GM23338 (cell line): ENCODE measurements at regions not wholly inside any gene's neighbourhood (a gene's known extent, or its start where the extent isn't known, plus 50 kb on each side); places are given as distances from the start of the nearest gene placed in this dataset.

ENCODE experiments used
- ATAC-seq: fragments of 200-7000 bp; cut with Tn5 transposase; 3 replicates; pipeline ENCODE4 v1.9.1; 2020
- DNase-seq: peaks from one replicate; pipeline ENCODE4 v3.0.0-alpha.2; 2015; ENCODE audit warnings: low spot score
- H2AFZ ChIP-seq: fragments of 200-600 bp; sonication (generic); 2 replicates; pipeline ENCODE4 v1.8.0; 2016; ENCODE audit warnings: antibody characterized with exemption, mild to moderate bottlenecking, moderate library complexity
- H3F3A ChIP-seq: fragments of 200-600 bp; sonication (generic); replicated peaks from 2 replicates; pipeline ENCODE4 v1.8.0; 2017; ENCODE audit warnings: antibody characterized with exemption, mixed run types, low read depth
- H3K27ac ChIP-seq: fragments of 200-600 bp; sonication (generic); 2 replicates; pipeline ENCODE4 v1.6.1; 2016; ENCODE audit warnings: low read depth
- H3K27me3 ChIP-seq: fragments of 200-600 bp; sonication (generic); 2 replicates; pipeline ENCODE4 v1.8.0; 2016; ENCODE audit warnings: mild to moderate bottlenecking, mixed run types, moderate library complexity; ENCODE audit not compliant: insufficient read depth
- H3K36me3 ChIP-seq: fragments of 200-600 bp; sonication (generic); 2 replicates; pipeline ENCODE4 v1.8.0; 2016; ENCODE audit warnings: mild to moderate bottlenecking; ENCODE audit not compliant: insufficient read depth
- H3K4me1 ChIP-seq: fragments of 200-600 bp; sonication (generic); 2 replicates; pipeline ENCODE4 v1.8.0; 2016; ENCODE audit warnings: mild to moderate bottlenecking, moderate library complexity; ENCODE audit not compliant: insufficient read depth
- H3K4me2 ChIP-seq: fragments of 200-600 bp; sonication (generic); 2 replicates; pipeline ENCODE4 v1.7.1; 2017; ENCODE audit warnings: mixed run types
- H3K4me3 ChIP-seq: fragments of 200-600 bp; sonication (generic); 2 replicates; pipeline ENCODE4 v1.6.1; 2016; ENCODE audit warnings: mixed run types
- H3K79me2 ChIP-seq: fragments of 200-600 bp; sonication (generic); replicated peaks from 2 replicates; pipeline ENCODE4 v1.8.0; 2017; ENCODE audit warnings: mild to moderate bottlenecking; ENCODE audit not compliant: insufficient read depth
- H3K9me2 ChIP-seq: fragments of 200-600 bp; sonication (generic); 2 replicates; pipeline ENCODE4 v1.8.0; 2017; ENCODE audit not compliant: insufficient read depth
- H4K20me1 ChIP-seq: fragments of 200-600 bp; sonication (generic); replicated peaks from 2 replicates; pipeline ENCODE4 v1.8.0; 2017; ENCODE audit warnings: mild to moderate bottlenecking; ENCODE audit not compliant: insufficient read depth
- H3K27ac Mint-ChIP-seq: 2 replicates; pipeline ENCODE4 v1.8.0; 2020; ENCODE audit warnings: inconsistent platforms, mild to moderate bottlenecking, moderate library complexity, mixed read lengths
- H3K27me3 Mint-ChIP-seq: 3 replicates; pipeline ENCODE4 v1.8.0; 2022; ENCODE audit warnings: low read depth, mild to moderate bottlenecking, moderate library complexity, mixed read lengths, inconsistent platforms; ENCODE audit not compliant: insufficient read depth, poor library complexity
- H3K36me3 Mint-ChIP-seq: 3 replicates; pipeline ENCODE4 v1.8.0; 2021; ENCODE audit warnings: low read depth, mild to moderate bottlenecking, inconsistent platforms, moderate library complexity, mixed read lengths
- H3K4me1 Mint-ChIP-seq: 3 replicates; pipeline ENCODE4 v1.8.0; 2020; ENCODE audit warnings: mild to moderate bottlenecking, inconsistent platforms, mixed read lengths
- H3K4me3 Mint-ChIP-seq: 3 replicates; pipeline ENCODE4 v1.8.0; 2021; ENCODE audit warnings: moderate library complexity, mild to moderate bottlenecking, inconsistent platforms, mixed read lengths
- H3K9me3 Mint-ChIP-seq: 3 replicates; pipeline ENCODE4 v1.8.0; 2020; ENCODE audit warnings: moderate library complexity, mild to moderate bottlenecking, inconsistent platforms, mixed read lengths
- CTCF ChIP-seq, 2 experiments: fragments of 200-600 bp in 1 of 2; sonication (generic) in 1 of 2; conservative IDR thresholded peaks; 2 replicates each; pipeline versions ENCODE4 v1.5.1 to v1.6.1; 2016 to 2017; ENCODE audit warnings: antibody characterized with exemption in 2 of 2, low read depth in 2 of 2, mild to moderate bottlenecking in 2 of 2, moderate library complexity in 1 of 2
- ETS1 ChIP-seq: IDR thresholded peaks from 2 replicates; pipeline ENCODE4 v1.6.1; 2016; ENCODE audit warnings: antibody characterized with exemption
- EZH2phosphoT487 ChIP-seq: fragments of 200-600 bp; sonication (generic); IDR thresholded peaks from one replicate; pipeline ENCODE4 v1.8.1; 2018; ENCODE audit warnings: antibody characterized with exemption; ENCODE audit not compliant: unreplicated experiment
- JUNB ChIP-seq: IDR thresholded peaks from one replicate; pipeline ENCODE4 v1.6.1; 2016; ENCODE audit warnings: antibody characterized with exemption; ENCODE audit not compliant: unreplicated experiment
- REST ChIP-seq: IDR thresholded peaks from one replicate; pipeline ENCODE4 v1.6.1; 2018; ENCODE audit warnings: antibody characterized with exemption; ENCODE audit not compliant: unreplicated experiment
- ZNF114 ChIP-seq: fragments of 250-450 bp; sonication (Bioruptor Pico); IDR thresholded peaks from 2 replicates; pipeline ENCODE4 v1.5.0; 2020; ENCODE audit warnings: mild to moderate bottlenecking, moderate library complexity
- ZNF462 ChIP-seq: fragments of 250-450 bp; sonication (Bioruptor Pico); IDR thresholded peaks from 2 replicates; pipeline ENCODE4 v1.5.0; 2020; ENCODE audit warnings: mild to moderate bottlenecking, moderate library complexity

- TF ChIP-seq ZNF114 (CRISPR knock-in tag): no peak
- TF ChIP-seq JUNB: no peak
- TF ChIP-seq REST: no peak
- TF ChIP-seq EZH2phosphoT487: no peak
- no peak for TF ChIP-seq ZNF462 (CRISPR knock-in tag)
- no peak for TF ChIP-seq CTCF (conservative IDR thresholded peaks at IDR 0.05; ENCODE audit: low read depth in 2 of 2)
- no peak for TF ChIP-seq ETS1
- H3K4me3 ChIP-seq: no peak overlapping the region
- H3F3A ChIP-seq: no peaks in the 10 kb centered on the region
- ATAC-seq (no peak), DNase-seq (no peak)
- H3K27me3 Mint-ChIP-seq: peaks cover 2% of the 10 kb centered on the region
- no peak overlapping the region for H3K27ac ChIP-seq
- H4K20me1 ChIP-seq: no peaks in the 10 kb centered on the region
- no peaks in the 10 kb centered on the region for H3K9me3 Mint-ChIP-seq
- no peak overlapping the region for H3K4me2 ChIP-seq
- H3K27ac Mint-ChIP-seq: no peak overlapping the region
- H3K27me3 ChIP-seq: no peaks in the 10 kb centered on the region
- peaks cover 3% of the 10 kb centered on the region; the same call in 1 of the 3 replicates for H3K4me1 Mint-ChIP-seq
- H3K79me2 ChIP-seq: no peaks in the 10 kb centered on the region
- H3K9me2 ChIP-seq: peaks cover 6% of the 10 kb centered on the region; the same call in 1 of the 2 replicates
- H2AFZ ChIP-seq: no peak overlapping the region
- no peaks in the 10 kb centered on the region for H3K36me3 ChIP-seq
- H3K4me1 ChIP-seq: no peaks in the 10 kb centered on the region
- H3K4me3 Mint-ChIP-seq: no peak overlapping the region
- H3K36me3 Mint-ChIP-seq: no peaks in the 10 kb centered on the region
Measured at GRCh38 chr9:86707932-86708510, 239.3 kb downstream of the GAS1 start.
